ENCODE measurements at regions not wholly inside any gene's neighbourhood (a gene's known extent, or its start where the extent isn't known, plus 50 kb on each side); places are given as distances from the start of the nearest gene placed in this dataset.

GRCh38 chr16:35689764-35690163 lies 2230.4 kb downstream of the TP53TG3F start:
- Mint-ChIP-seq H3K27ac (ENCODE audit: unreplicated experiment) (no peak overlapping the region), H3K9me3 (ENCODE audit: unreplicated experiment) (peaks cover 33% of the 10 kb centered on the region), H3K4me3 (ENCODE audit: unreplicated experiment) (no peak overlapping the region), H3K4me1 (ENCODE audit: low read depth, unreplicated experiment) (no peaks in the 10 kb centered on the region), H3K36me3 (ENCODE audit: insufficient read depth, unreplicated experiment) (no peaks in the 10 kb centered on the region), H3K27me3 (ENCODE audit: insufficient read depth, unreplicated experiment) (no peaks in the 10 kb centered on the region)
- intact Hi-C loops (cut with micrococcal nuclease; ENCODE audit: unreplicated experiment): no loop called here
- no peak for DNase-seq
- POLR2A ChIA-PET: no interaction called here
- Histone ChIP-seq H3K36me3 (ENCODE audit: control insufficient read depth, insufficient read depth, low read length) (no peaks in the 10 kb centered on the region), H3K4me3 (ENCODE audit: low read depth, low read length) (no peak overlapping the region), H3K9me3 (no peaks in the 10 kb centered on the region), H3K27me3 (replicated peaks; ENCODE audit: control insufficient read depth, insufficient read depth, low read length) (no peaks in the 10 kb centered on the region), H3K4me1 (no peaks in the 10 kb centered on the region)
- CTCF ChIA-PET: no interaction called here
- no TSS peak for BruUV-seq (replicated peaks)
- TF ChIP-seq, protein P1, sequence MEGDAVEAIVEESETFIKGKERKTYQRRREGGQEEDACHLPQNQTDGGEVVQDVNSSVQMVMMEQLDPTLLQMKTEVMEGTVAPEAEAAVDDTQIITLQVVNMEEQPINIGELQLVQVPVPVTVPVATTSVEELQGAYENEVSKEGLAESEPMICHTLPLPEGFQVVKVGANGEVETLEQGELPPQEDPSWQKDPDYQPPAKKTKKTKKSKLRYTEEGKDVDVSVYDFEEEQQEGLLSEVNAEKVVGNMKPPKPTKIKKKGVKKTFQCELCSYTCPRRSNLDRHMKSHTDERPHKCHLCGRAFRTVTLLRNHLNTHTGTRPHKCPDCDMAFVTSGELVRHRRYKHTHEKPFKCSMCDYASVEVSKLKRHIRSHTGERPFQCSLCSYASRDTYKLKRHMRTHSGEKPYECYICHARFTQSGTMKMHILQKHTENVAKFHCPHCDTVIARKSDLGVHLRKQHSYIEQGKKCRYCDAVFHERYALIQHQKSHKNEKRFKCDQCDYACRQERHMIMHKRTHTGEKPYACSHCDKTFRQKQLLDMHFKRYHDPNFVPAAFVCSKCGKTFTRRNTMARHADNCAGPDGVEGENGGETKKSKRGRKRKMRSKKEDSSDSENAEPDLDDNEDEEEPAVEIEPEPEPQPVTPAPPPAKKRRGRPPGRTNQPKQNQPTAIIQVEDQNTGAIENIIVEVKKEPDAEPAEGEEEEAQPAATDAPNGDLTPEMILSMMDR (IDR thresholded peaks at IDR 0.05; ENCODE audit: insufficient read depth in 1 of 2, low read depth in 1 of 2, low read length in 1 of 2, severe bottlenecking in 1 of 2, unreplicated experiment in 1 of 2): no peak

- no peak overlapping the region for H3K27ac Mint-ChIP-seq (ENCODE audit: unreplicated experiment)
- no peak overlapping the region for H3K4me3 ChIP-seq (ENCODE audit: low read depth, low read length)
- no peaks in the 10 kb centered on the region for H3K4me1 Mint-ChIP-seq (ENCODE audit: low read depth, unreplicated experiment)
- H3K27me3 Mint-ChIP-seq (ENCODE audit: insufficient read depth, unreplicated experiment): no peaks in the 10 kb centered on the region
- no peak for DNase-seq
- no peaks in the 10 kb centered on the region for H3K4me1 ChIP-seq
- BruUV-seq (replicated peaks): no TSS peak
- H3K9me3 Mint-ChIP-seq (ENCODE audit: unreplicated experiment): peaks cover 33% of the 10 kb centered on the region
- TF ChIP-seq, protein P1 (IDR thresholded peaks at IDR 0.05; ENCODE audit: insufficient read depth in 1 of 2, low read depth in 1 of 2, low read length in 1 of 2, severe bottlenecking in 1 of 2, unreplicated experiment in 1 of 2): no peak
- H3K36me3 ChIP-seq (ENCODE audit: control insufficient read depth, insufficient read depth, low read length): no peaks in the 10 kb centered on the region
- ChIA-PET CTCF (no interaction called here), POLR2A (no interaction called here)
- H3K9me3 ChIP-seq: no peaks in the 10 kb centered on the region
- H3K4me3 Mint-ChIP-seq (ENCODE audit: unreplicated experiment): no peak overlapping the region
- intact Hi-C loops (cut with micrococcal nuclease; ENCODE audit: unreplicated experiment): no loop called here
- no peaks in the 10 kb centered on the region for H3K36me3 Mint-ChIP-seq (ENCODE audit: insufficient read depth, unreplicated experiment)
- no peaks in the 10 kb centered on the region for H3K27me3 ChIP-seq (replicated peaks; ENCODE audit: control insufficient read depth, insufficient read depth, low read length)
These were observed 2231.0 kb downstream of the TP53TG3F start for GRCh38 chr16:35690413-35690812.

DNA sequence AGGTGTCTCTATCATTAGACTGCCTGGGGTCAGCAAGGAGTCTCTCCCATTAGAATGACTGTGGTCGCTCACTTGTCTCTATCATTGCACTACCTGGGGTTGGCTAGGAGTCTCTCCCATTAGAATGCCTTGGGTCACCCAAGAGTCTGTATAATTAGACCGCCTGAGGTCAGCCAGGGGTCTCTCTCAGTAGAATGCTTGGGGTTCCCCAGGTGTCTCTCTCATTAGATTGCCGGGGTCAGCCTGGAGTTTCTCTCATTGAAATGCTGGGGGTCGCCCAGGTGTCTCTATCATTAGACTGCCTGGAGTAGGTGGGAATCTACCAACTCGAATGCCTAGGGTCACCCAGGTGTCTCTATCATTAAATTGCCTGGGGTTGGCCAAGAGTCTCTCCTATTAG lies 2231.6 kb downstream of the TP53TG3F start:
- ChIA-PET CTCF (no interaction called here), POLR2A (no interaction called here)
- Mint-ChIP-seq H3K36me3 (ENCODE audit: insufficient read depth, unreplicated experiment) (no peaks in the 10 kb centered on the region), H3K27ac (ENCODE audit: unreplicated experiment) (no peak overlapping the region), H3K4me1 (ENCODE audit: low read depth, unreplicated experiment) (no peaks in the 10 kb centered on the region), H3K9me3 (ENCODE audit: unreplicated experiment) (peaks cover 26% of the 10 kb centered on the region), H3K27me3 (ENCODE audit: insufficient read depth, unreplicated experiment) (no peaks in the 10 kb centered on the region), H3K4me3 (ENCODE audit: unreplicated experiment) (no peak overlapping the region)
- Histone ChIP-seq H3K9me3 (no peaks in the 10 kb centered on the region), H3K4me1 (no peaks in the 10 kb centered on the region), H3K27me3 (replicated peaks; ENCODE audit: control insufficient read depth, insufficient read depth, low read length) (no peaks in the 10 kb centered on the region), H3K36me3 (ENCODE audit: control insufficient read depth, insufficient read depth, low read length) (no peaks in the 10 kb centered on the region), H3K4me3 (ENCODE audit: low read depth, low read length) (no peak overlapping the region)
- DNase-seq: no peak
- TF ChIP-seq, protein P1 (IDR thresholded peaks at IDR 0.05; ENCODE audit: insufficient read depth in 1 of 2, low read depth in 1 of 2, low read length in 1 of 2, severe bottlenecking in 1 of 2, unreplicated experiment in 1 of 2): no peak
- BruUV-seq (replicated peaks): no TSS peak
- intact Hi-C loops (cut with micrococcal nuclease; ENCODE audit: unreplicated experiment): no loop called here
